HCT116 (cell line): ENCODE measurements at regions not wholly inside any gene's neighbourhood (a gene's known extent, or its start where the extent isn't known, plus 50 kb on each side); places are given as distances from the start of the nearest gene placed in this dataset.

Source experiments
- ATAC-seq: fragments of 200-7000 bp; cut with Tn5 transposase; 2 replicates; pipeline ENCODE4 v1.9.1; 2020; ENCODE audit warnings: mild to moderate bottlenecking, moderate library complexity
- BruUV-seq: library from RNA; stranded (reverse); fragments of 400-500 nt; replicated peaks from 2 replicates; lab custom pipeline; 2021; lab: Mats Ljungman, UMichigan
- CTCF ChIA-PET: fragments of 300-600 bp; sonication (Branson Sonifier 250); formaldehyde crosslinking; loops from one replicate; lab custom pipeline; 2021; ENCODE audit warnings: antibody characterized with exemption; lab: Charles Lee
- POLR2A ChIA-PET: fragments of 300-600, 350-600 bp; sonication (Branson Sonifier 250); formaldehyde crosslinking; loops from one replicate; lab custom pipeline; 2021; ENCODE audit warnings: antibody characterized with exemption; lab: Charles Lee
- RAD21 ChIA-PET, 2 experiments: fragments of 300-600 bp; sonication (Branson Sonifier 250); formaldehyde crosslinking; loops; one replicate each; lab custom pipeline; 2023; ENCODE audit warnings: low total read pairs in 2 of 2; ENCODE audit not compliant: uncharacterized antibody in 2 of 2, unreplicated experiment in 2 of 2, low non-redundant PET in 1 of 2; lab: Charles Lee
- DNase-seq: peaks from one replicate; pipeline ENCODE4 v3.0.0-alpha.2; 2010; ENCODE audit warnings: low read depth, low spot score
- H2AFZ ChIP-seq: fragments of 200-600 bp; shearing (Covaris generic), sonication (generic); 2 replicates; pipeline ENCODE4 v1.6.1; 2017; ENCODE audit warnings: low read depth, mixed run types, mixed read lengths, antibody characterized with exemption, low read length; ENCODE audit not compliant: poor library complexity, severe bottlenecking
- H3K27ac ChIP-seq: 2 replicates; pipeline ENCODE4 v1.5.1; 2012; ENCODE audit warnings: low read depth, low read length
- H3K27me3 ChIP-seq: fragments of 200-600 bp; sonication (generic); 2 replicates; pipeline ENCODE4 v1.6.1; 2016; ENCODE audit warnings: mixed run types, low read length, mixed read lengths; ENCODE audit not compliant: insufficient read depth
- H3K36me3 ChIP-seq, 2 experiments: fragments of 200-500 bp in 1 of 2; fragments of 200-600 bp in 1 of 2; sonication (Bioruptor generic) in 1 of 2; sonication (generic) in 1 of 2; 2 replicates each; pipeline versions ENCODE4 v1.5.1 to v1.6.1; 2014 to 2016; ENCODE audit warnings: low read length in 2 of 2, inconsistent platforms in 1 of 2, mixed read lengths in 1 of 2, mixed run types in 1 of 2; ENCODE audit not compliant: insufficient read depth in 2 of 2, control insufficient read depth in 1 of 2
- H3K4me1 ChIP-seq, 2 experiments: fragments of 200-600 bp in 1 of 2; sonication (generic) in 1 of 2; 2 replicates each; pipeline versions ENCODE4 v1.5.1 to v1.6.1; 2012 to 2017; ENCODE audit warnings: low read length in 2 of 2, inconsistent platforms in 1 of 2, mild to moderate bottlenecking in 1 of 2, mixed read lengths in 1 of 2, mixed run types in 1 of 2, moderate library complexity in 1 of 2; ENCODE audit not compliant: insufficient read depth in 2 of 2, control insufficient read depth in 1 of 2
- H3K4me2 ChIP-seq: fragments of 200-600 bp; sonication (generic); 2 replicates; pipeline ENCODE4 v1.6.1; 2017; ENCODE audit warnings: mixed run types, low read length, mixed read lengths
- H3K4me3 ChIP-seq, 2 experiments: fragments of 200-600 bp in 1 of 2; sonication (generic) in 1 of 2; replicated peaks in 1 of 2; 2 replicates each; pipeline ENCODE4 v1.5.1; 2011 to 2016; ENCODE audit warnings: low read length in 2 of 2, control low read depth in 1 of 2, low read depth in 1 of 2, mild to moderate bottlenecking in 1 of 2, mixed read lengths in 1 of 2, mixed run types in 1 of 2
- H3K79me2 ChIP-seq: fragments of 200-600 bp; sonication (generic); 2 replicates; pipeline ENCODE4 v1.6.1; 2017; ENCODE audit warnings: mild to moderate bottlenecking, mixed run types, low read length, moderate library complexity, mixed read lengths; ENCODE audit not compliant: insufficient read depth
- H3K9ac ChIP-seq: fragments of 200-600 bp; sonication (generic); 2 replicates; pipeline ENCODE4 v1.6.1; 2016; ENCODE audit warnings: low read length, mixed read lengths
- H3K9me2 ChIP-seq: fragments of 200-600 bp; sonication (generic), shearing (Covaris generic); 2 replicates; pipeline ENCODE4 v1.6.1; 2017; ENCODE audit warnings: mixed run types, mild to moderate bottlenecking, moderate library complexity; ENCODE audit not compliant: insufficient read depth
- H3K9me3 ChIP-seq, 2 experiments: fragments of 200-500 bp in 1 of 2; fragments of 200-600 bp in 1 of 2; sonication (Bioruptor generic) in 1 of 2; sonication (generic) in 1 of 2; 2 replicates each; pipeline ENCODE4 v1.6.1; 2014 to 2017; ENCODE audit warnings: low read length in 2 of 2, mixed read lengths in 2 of 2, inconsistent platforms in 1 of 2, low read depth in 1 of 2, mild to moderate bottlenecking in 1 of 2, mixed run types in 1 of 2, moderate library complexity in 1 of 2; ENCODE audit not compliant: control insufficient read depth in 1 of 2, insufficient read depth in 1 of 2
- H4K20me1 ChIP-seq: fragments of 200-600 bp; sonication (generic), shearing (Covaris generic); 2 replicates; pipeline ENCODE4 v1.6.1; 2017; ENCODE audit warnings: mixed run types, mild to moderate bottlenecking, moderate library complexity; ENCODE audit not compliant: insufficient read depth
- CTCF ChIP-seq, 3 experiments: fragments of 200-600 bp in 1 of 3; sonication (generic) in 1 of 3; IDR thresholded peaks in 2 of 3; conservative IDR thresholded peaks in 1 of 3; 2 replicates each; pipeline ENCODE4 v1.5.1; 2012 to 2017; ENCODE audit warnings: low read depth in 2 of 3, low read length in 2 of 3, antibody characterized with exemption in 1 of 3, borderline replicate concordance in 1 of 3, control low read depth in 1 of 3, mild to moderate bottlenecking in 1 of 3, mixed read lengths in 1 of 3, mixed run types in 1 of 3, moderate library complexity in 1 of 3; ENCODE audit not compliant: insufficient read depth in 1 of 3
- EGR1 ChIP-seq: IDR thresholded peaks from 2 replicates; pipeline ENCODE4 v1.6.1; 2012; ENCODE audit warnings: low read depth
- FOSL1 ChIP-seq: IDR thresholded peaks from 2 replicates; pipeline ENCODE4 v1.6.1; 2012; ENCODE audit warnings: low read depth
- POLR2A ChIP-seq: IDR thresholded peaks from 2 replicates; pipeline ENCODE4 v1.7.0; 2011; ENCODE audit warnings: borderline replicate concordance; ENCODE audit not compliant: insufficient read depth, insufficient read length; ENCODE audit errors: extremely low read depth
- POLR2AphosphoS5 ChIP-seq: IDR thresholded peaks from 2 replicates; pipeline ENCODE4 v1.6.1; 2011; ENCODE audit warnings: mild to moderate bottlenecking, low read depth, low read length, moderate library complexity
- SIN3A ChIP-seq: IDR thresholded peaks from 2 replicates; pipeline ENCODE4 v1.6.1; 2012; ENCODE audit warnings: low read depth
- SP1 ChIP-seq: IDR thresholded peaks from 2 replicates; pipeline ENCODE4 v1.6.1; 2012; ENCODE audit warnings: low read depth
- TCF7L2 ChIP-seq: IDR thresholded peaks from 2 replicates; pipeline ENCODE4 v1.7.0; 2011; ENCODE audit warnings: borderline replicate concordance, inconsistent platforms; ENCODE audit not compliant: insufficient read depth, insufficient read length; ENCODE audit errors: extremely low read depth
- YY1 ChIP-seq: IDR thresholded peaks from 2 replicates; pipeline ENCODE4 v1.6.1; 2011; ENCODE audit warnings: low read length, low read depth, moderate library complexity, mild to moderate bottlenecking; ENCODE audit not compliant: insufficient replicate concordance; ENCODE audit errors: extremely low read depth
- ZNF274 ChIP-seq: fragments of 200-500 bp; sonication (Bioruptor generic); IDR thresholded peaks from 2 replicates; pipeline ENCODE4 v1.6.1; 2014; ENCODE audit warnings: mild to moderate bottlenecking, low read depth, low read length, inconsistent platforms
- intact Hi-C: fragments of 100-400 bp; cut with micrococcal nuclease; formaldehyde crosslinking; loops from 2 replicates; pipeline ENCODE4 v1.10.0; 2022
- TF ChIP-seq, protein P1 (sequence below): IDR thresholded peaks from 2 replicates; pipeline ENCODE4 v1.6.1; 2012
- TF ChIP-seq, protein P2 (sequence below): IDR thresholded peaks from 2 replicates; pipeline ENCODE4 v1.6.1; 2011; ENCODE audit warnings: mild to moderate bottlenecking, low read length, moderate library complexity; ENCODE audit not compliant: insufficient replicate concordance; ENCODE audit errors: extremely low read depth

GRCh38 chr1:101310506-101310905 is 73.7 kb downstream of the S1PR1 start:
- Histone ChIP-seq H3K9ac (no peak overlapping the region), H3K36me3 (no peaks in the 10 kb centered on the region), H3K9me3 (no peaks in the 10 kb centered on the region), H2AFZ (no peak overlapping the region), H3K9me2 (no peaks in the 10 kb centered on the region), H3K79me2 (no peaks in the 10 kb centered on the region), H3K4me3 (no peak overlapping the region), H3K27me3 (peaks cover 29% of the 10 kb centered on the region), H4K20me1 (no peaks in the 10 kb centered on the region), H3K27ac (no peak overlapping the region), H3K4me2 (no peak overlapping the region), H3K4me1 (no peaks in the 10 kb centered on the region)
- RAD21 ChIA-PET: no interaction called here
- BruUV-seq: no TSS peak
- TF ChIP-seq TCF7L2 (no peak), SIN3A (no peak), POLR2A (no peak), FOSL1 (no peak), POLR2AphosphoS5 (no peak), EGR1 (no peak)
- TF ChIP-seq, protein P1, sequence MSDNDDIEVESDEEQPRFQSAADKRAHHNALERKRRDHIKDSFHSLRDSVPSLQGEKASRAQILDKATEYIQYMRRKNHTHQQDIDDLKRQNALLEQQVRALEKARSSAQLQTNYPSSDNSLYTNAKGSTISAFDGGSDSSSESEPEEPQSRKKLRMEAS: no peak
- no peak for ATAC-seq
- POLR2A ChIA-PET: no interaction called here
- CTCF ChIA-PET: interaction anchor here (1.9 to 3.1 kb wide), 2 partner anchors 22 to 47 kb away, joined by 5 to 57 read pairs; no protein-coding TSS in a partner anchor
- DNase-seq: no peak
- intact Hi-C loops: no loop called here

GRCh38 chr1:101311146-101311920 is 74.5 kb downstream of the S1PR1 start:
- Histone ChIP-seq H4K20me1 (no peaks in the 10 kb centered on the region), H3K4me3 (no peak overlapping the region), H3K9me2 (no peaks in the 10 kb centered on the region), H3K36me3 (no peaks in the 10 kb centered on the region), H3K4me2 (no peak overlapping the region), H3K79me2 (no peaks in the 10 kb centered on the region), H2AFZ (no peak overlapping the region), H3K27me3 (peaks cover 34% of the 10 kb centered on the region), H3K9me3 (no peaks in the 10 kb centered on the region), H3K4me1 (no peaks in the 10 kb centered on the region), H3K27ac (no peak overlapping the region), H3K9ac (no peak overlapping the region)
- BruUV-seq: no TSS peak
- ChIA-PET POLR2A (no interaction called here), CTCF (interaction anchor here (3.1 kb wide), 1 partner anchor 46 kb away, joined by 57 read pairs; no protein-coding TSS in a partner anchor), RAD21 (no interaction called here)
- ATAC-seq (no peak), DNase-seq (no peak)
- intact Hi-C loops: no loop called here
- no peak for TF ChIP-seq SP1
- TF ChIP-seq FOSL1: no peak
- no peak for TF ChIP-seq YY1
- TF ChIP-seq, protein P2, sequence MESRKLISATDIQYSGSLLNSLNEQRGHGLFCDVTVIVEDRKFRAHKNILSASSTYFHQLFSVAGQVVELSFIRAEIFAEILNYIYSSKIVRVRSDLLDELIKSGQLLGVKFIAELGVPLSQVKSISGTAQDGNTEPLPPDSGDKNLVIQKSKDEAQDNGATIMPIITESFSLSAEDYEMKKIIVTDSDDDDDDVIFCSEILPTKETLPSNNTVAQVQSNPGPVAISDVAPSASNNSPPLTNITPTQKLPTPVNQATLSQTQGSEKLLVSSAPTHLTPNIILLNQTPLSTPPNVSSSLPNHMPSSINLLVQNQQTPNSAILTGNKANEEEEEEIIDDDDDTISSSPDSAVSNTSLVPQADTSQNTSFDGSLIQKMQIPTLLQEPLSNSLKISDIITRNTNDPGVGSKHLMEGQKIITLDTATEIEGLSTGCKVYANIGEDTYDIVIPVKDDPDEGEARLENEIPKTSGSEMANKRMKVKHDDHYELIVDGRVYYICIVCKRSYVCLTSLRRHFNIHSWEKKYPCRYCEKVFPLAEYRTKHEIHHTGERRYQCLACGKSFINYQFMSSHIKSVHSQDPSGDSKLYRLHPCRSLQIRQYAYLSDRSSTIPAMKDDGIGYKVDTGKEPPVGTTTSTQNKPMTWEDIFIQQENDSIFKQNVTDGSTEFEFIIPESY: no peak
- no peak for TF ChIP-seq CTCF (IDR thresholded peaks at IDR 0.05 in 2 of 3, conservative IDR thresholded peaks at IDR 0.05 in 1 of 3; ENCODE audit: borderline replicate concordance in 1 of 3, insufficient read depth in 1 of 3, low read depth in 2 of 3, low read length in 2 of 3)
- TF ChIP-seq POLR2AphosphoS5: no peak
- TF ChIP-seq TCF7L2: no peak
- TF ChIP-seq ZNF274: no peak
